Heart right ventricle (tissue), 16 donors: ENCODE measurements at regions not wholly inside any gene's neighbourhood (a gene's known extent, or its start where the extent isn't known, plus 50 kb on each side); places are given as distances from the start of the nearest gene placed in this dataset.

Source experiments
- ATAC-seq, 8 donors: fragments of 200-7000 bp; cut with Tn5 transposase; one replicate each; pipeline ENCODE4 v1.9.1; 2020; ENCODE audit warnings: mild to moderate bottlenecking in 8 of 8, moderate library complexity in 8 of 8, moderate number of reproducible peaks in 1 of 8
- DNase-seq, 2 donors: peaks; one replicate each; pipeline ENCODE4 v3.0.0-alpha.2; 2020
- H3K27ac ChIP-seq, 10 donors: fragments of 200-600 bp; sonication (generic) in 2 of 10; one replicate each; pipeline versions ENCODE4 v1.5.0 to v1.8.0; 2020 to 2022; ENCODE audit warnings: mild to moderate bottlenecking in 3 of 10
- H3K27me3 ChIP-seq, 7 donors: fragments of 200-600 bp; one replicate each; pipeline ENCODE4 v1.8.0; 2021 to 2022; ENCODE audit warnings: mild to moderate bottlenecking in 2 of 7
- H3K36me3 ChIP-seq, 9 donors: fragments of 200-600 bp; sonication (generic) in 1 of 9; one replicate each; pipeline versions ENCODE4 v1.5.0 to v1.8.0; 2020 to 2022; ENCODE audit warnings: mild to moderate bottlenecking in 2 of 9
- H3K4me1 ChIP-seq, 9 donors: fragments of 200-600 bp; sonication (generic) in 1 of 9; one replicate each; pipeline versions ENCODE4 v1.5.0 to v1.8.0; 2020 to 2022; ENCODE audit warnings: mild to moderate bottlenecking in 4 of 9
- H3K4me3 ChIP-seq, 10 donors: fragments of 200-600 bp; sonication (generic) in 2 of 10; one replicate each; pipeline versions ENCODE4 v1.5.0 to v1.8.0; 2020 to 2022; ENCODE audit warnings: mild to moderate bottlenecking in 7 of 10, moderate library complexity in 2 of 10
- H3K9me3 ChIP-seq, 11 donors: fragments of 200-600 bp in 10 of 11; sonication (generic) in 2 of 11; one replicate each; pipeline versions ENCODE4 v1.5.0 to v1.8.0; 2013 to 2022; ENCODE audit warnings: mild to moderate bottlenecking in 2 of 11, control low read depth in 1 of 11, moderate library complexity in 1 of 11
- CTCF ChIP-seq, 9 donors: fragments of 200-600 bp; sonication (generic) in 2 of 9; IDR thresholded peaks; one replicate each; pipeline versions ENCODE4 v1.5.0 to v1.8.0; 2021 to 2022; ENCODE audit warnings: antibody characterized with exemption in 9 of 9, mild to moderate bottlenecking in 5 of 9, moderate library complexity in 1 of 9
- WGBS, 2 donors: extraction: QIAGEN DNeasy Blood & Tissue Kit; methylation state at CpG; one replicate each; pipeline ENCODE4 v1.1.7; 2013; ENCODE audit warnings: inconsistent platforms in 1 of 2; 5-methylcytosine and 5-hydroxymethylcytosine counted together
- intact Hi-C, 10 donors: fragments of 100-400 bp; cut with DNase I; formaldehyde crosslinking; loops; one replicate each; pipeline versions ENCODE4 v1.11.1 to v1.14.2; 2022
- donor health status: Arrhythmogenic right ventricular cardiomyopathy.
- donor health status: ischemic (EF 13 %, LVEDD 7.1; RV severe dilation, severe dysfunction).
- donor health status: healthy with polysubstance abuse.
- donor health status: DM: no; HTN: yes; CAD: no.
- donor health status: DM: no; HTN: no; CAD: no.
- donor health status: ischemic (EF 25% LVEDD 6.9; RV normal size, moderate dysfunction).
- donor health status: ischemic (EF 25% LVEDD 5.7; RV mildly dilated, moderate dysfunction).
- donor health status: healthy.
- donor health status: DM: yes; HTN: yes; CAD: no.
- donor health status: Ischemic cardiomyopathy.
- donor health status: ischemic (EF 35%, LVEDD 5.7; RV mildly dilated, moderate dysfunction).
- donor health status: nonischemic (EF 11% LVEDD 7.7; RV severe dilation, severe dysfunction).
- donor health status: DM: yes; HTN: yes; CAD: no.
- donor health status: PGD.
- donor health status: ischemic (EF 29% LVEDD 5.4; RV normal size, mild dysfunction).
- donor health status: nonischemic (EF 23%, LVEDD 6.1; RV moderate dilation, normal function).

GRCh38 chr18:61086657-61087056 lies 246.6 kb upstream of the CDH20 start:
- Histone ChIP-seq H3K36me3 (no peaks in the 10 kb centered on the region), H3K27ac (no peak overlapping the region), H3K27me3 (no peaks in the 10 kb centered on the region), H3K4me1 (no peaks in the 10 kb centered on the region), H3K4me3 (no peak overlapping the region), H3K9me3 (no peaks in the 10 kb centered on the region)
- DNase-seq (no peak), ATAC-seq (no peak)
- intact Hi-C loops: loop anchor here in 5 of 10 donors (5.0 to 10.0 kb wide), 4 partner anchors 402 to 1046 kb away; no protein-coding TSS in a partner anchor
- WGBS, 2 donors: 91% methylated on average over 4 of the region's 4 CpGs
- no peak for TF ChIP-seq CTCF (IDR thresholded peaks at IDR 0.05)

- no peaks in the 10 kb centered on the region for H3K9me3 ChIP-seq
- ATAC-seq (no peak), DNase-seq (no peak)
- no peaks in the 10 kb centered on the region for H3K27me3 ChIP-seq
- H3K27ac ChIP-seq: no peak overlapping the region
- H3K4me1 ChIP-seq: no peaks in the 10 kb centered on the region
- H3K36me3 ChIP-seq: no peaks in the 10 kb centered on the region
- H3K4me3 ChIP-seq: no peak overlapping the region
- intact Hi-C loops: no loop called here
- TF ChIP-seq CTCF (IDR thresholded peaks at IDR 0.05): no peak
- 84 to 90% methylated on average over 1 of the region's 1 CpG for WGBS, 2 donors
These were observed 241.9 kb upstream of the CDH20 start for GRCh38 chr18:61091379-61091778.

- no peaks in the 10 kb centered on the region for H3K36me3 ChIP-seq
- 78 to 79% methylated on average over 2 of the region's 2 CpGs for WGBS, 2 donors
- DNase-seq (no peak), ATAC-seq (no peak)
- H3K27ac ChIP-seq: no peak overlapping the region
- no peaks in the 10 kb centered on the region for H3K9me3 ChIP-seq
- H3K4me1 ChIP-seq: no peaks in the 10 kb centered on the region
- H3K4me3 ChIP-seq: no peak overlapping the region
- TF ChIP-seq CTCF (IDR thresholded peaks at IDR 0.05): no peak
- no peaks in the 10 kb centered on the region for H3K27me3 ChIP-seq
- intact Hi-C loops: no loop called here
These were observed 239.3 kb upstream of the CDH20 start for GRCh38 chr18:61093965-61094364.

- DNase-seq (no peak), ATAC-seq (no peak)
- no peak for TF ChIP-seq CTCF (IDR thresholded peaks at IDR 0.05)
- no peak overlapping the region for H3K27ac ChIP-seq
- H3K36me3 ChIP-seq: no peaks in the 10 kb centered on the region
- H3K4me1 ChIP-seq: no peaks in the 10 kb centered on the region
- H3K27me3 ChIP-seq: no peaks in the 10 kb centered on the region
- H3K9me3 ChIP-seq: no peaks in the 10 kb centered on the region
- intact Hi-C loops: no loop called here
- no peak overlapping the region for H3K4me3 ChIP-seq
- whole genome bisulfite sequencing, 2 donors: 86 to 88% methylated on average over 2 of the region's 2 CpGs
These were observed 237.0 kb upstream of the CDH20 start for GRCh38 chr18:61096226-61096625.

GRCh38 chr18:61107113-61107512 lies 226.1 kb upstream of the CDH20 start:
- Histone ChIP-seq H3K4me1 (no peaks in the 10 kb centered on the region), H3K27me3 (no peaks in the 10 kb centered on the region), H3K27ac (no peak overlapping the region), H3K36me3 (no peaks in the 10 kb centered on the region), H3K4me3 (no peak overlapping the region), H3K9me3 (no peaks in the 10 kb centered on the region)
- WGBS, 2 donors: 61 to 67% methylated on average over 1 of the region's 1 CpG
- DNase-seq (no peak), ATAC-seq (no peak)
- TF ChIP-seq CTCF (IDR thresholded peaks at IDR 0.05): no peak
- intact Hi-C loops: no loop called here
